Fibroblast of lung (primary cell): ENCODE measurements at regions not wholly inside any gene's neighbourhood (a gene's known extent, or its start where the extent isn't known, plus 50 kb on each side); places are given as distances from the start of the nearest gene placed in this dataset.

Experiments
- EZH2 ChIP-seq: IDR thresholded peaks from 2 replicates; pipeline ENCODE4 v1.5.1; 2012; ENCODE audit warnings: low read length, control low read depth, mild to moderate bottlenecking; ENCODE audit errors: missing control alignments
- TF ChIP-seq, protein P1 (sequence below), 2 donors: IDR thresholded peaks in 1 of 2; conservative IDR thresholded peaks in 1 of 2; 1 replicate in 1 of 2; 2 replicates in 1 of 2; pipeline ENCODE4 v1.5.1; 2011 to 2012; ENCODE audit warnings: low read length in 2 of 2, control low read depth in 1 of 2, inconsistent platforms in 1 of 2, low read depth in 1 of 2, mild to moderate bottlenecking in 1 of 2

- TF ChIP-seq EZH2 = no peak
- TF ChIP-seq, protein P1, sequence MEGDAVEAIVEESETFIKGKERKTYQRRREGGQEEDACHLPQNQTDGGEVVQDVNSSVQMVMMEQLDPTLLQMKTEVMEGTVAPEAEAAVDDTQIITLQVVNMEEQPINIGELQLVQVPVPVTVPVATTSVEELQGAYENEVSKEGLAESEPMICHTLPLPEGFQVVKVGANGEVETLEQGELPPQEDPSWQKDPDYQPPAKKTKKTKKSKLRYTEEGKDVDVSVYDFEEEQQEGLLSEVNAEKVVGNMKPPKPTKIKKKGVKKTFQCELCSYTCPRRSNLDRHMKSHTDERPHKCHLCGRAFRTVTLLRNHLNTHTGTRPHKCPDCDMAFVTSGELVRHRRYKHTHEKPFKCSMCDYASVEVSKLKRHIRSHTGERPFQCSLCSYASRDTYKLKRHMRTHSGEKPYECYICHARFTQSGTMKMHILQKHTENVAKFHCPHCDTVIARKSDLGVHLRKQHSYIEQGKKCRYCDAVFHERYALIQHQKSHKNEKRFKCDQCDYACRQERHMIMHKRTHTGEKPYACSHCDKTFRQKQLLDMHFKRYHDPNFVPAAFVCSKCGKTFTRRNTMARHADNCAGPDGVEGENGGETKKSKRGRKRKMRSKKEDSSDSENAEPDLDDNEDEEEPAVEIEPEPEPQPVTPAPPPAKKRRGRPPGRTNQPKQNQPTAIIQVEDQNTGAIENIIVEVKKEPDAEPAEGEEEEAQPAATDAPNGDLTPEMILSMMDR (conservative IDR thresholded peaks at IDR 0.05 in 1 of 2, IDR thresholded peaks at IDR 0.05 in 1 of 2; ENCODE audit: low read depth in 1 of 2, low read length in 2 of 2) = no peak
Measured at GRCh38 chr14:82046512-82047226, 513.0 kb upstream of the SEL1L start.
